GM12878 (cell line): ENCODE measurements at regions not wholly inside any gene's neighbourhood (a gene's known extent, or its start where the extent isn't known, plus 50 kb on each side); places are given as distances from the start of the nearest gene placed in this dataset.

Experiments
- CHD1 ChIP-seq: IDR thresholded peaks from 2 replicates; pipeline ENCODE4 v1.6.1; 2012; ENCODE audit warnings: low read depth, low read length, improper control_type of control experiment
- ETV6 ChIP-seq, 2 experiments: fragments of 450-650 bp in 1 of 2; IDR thresholded peaks in 1 of 2; conservative IDR thresholded peaks in 1 of 2; 2 replicates each; pipeline ENCODE4 v1.6.1; 2014; ENCODE audit warnings: antibody characterized with exemption in 1 of 2, borderline replicate concordance in 1 of 2, low read depth in 1 of 2, mild to moderate bottlenecking in 1 of 2, moderate library complexity in 1 of 2
- GABPA ChIP-seq: IDR thresholded peaks from 2 replicates; pipeline ENCODE4 v1.6.1; 2014; ENCODE audit warnings: antibody characterized with exemption, low read depth, mild to moderate bottlenecking, inconsistent platforms
- HDAC2 ChIP-seq: fragments of 200-600 bp; sonication (generic); IDR thresholded peaks from 2 replicates; pipeline ENCODE4 v1.6.1; 2017
- IKZF1 ChIP-seq: fragments of 450-650 bp; conservative IDR thresholded peaks from 2 replicates; pipeline ENCODE4 v1.6.1; 2017; ENCODE audit warnings: antibody characterized with exemption, mild to moderate bottlenecking
- IKZF2 ChIP-seq, 2 experiments: fragments of 450-650 bp; IDR thresholded peaks; 2 replicates each; pipeline ENCODE4 v1.6.1; 2017; ENCODE audit warnings: mild to moderate bottlenecking in 2 of 2, moderate library complexity in 2 of 2
- POU2F2 ChIP-seq: IDR thresholded peaks from 3 replicates; pipeline ENCODE4 v1.6.1; 2011; ENCODE audit warnings: low read depth, mild to moderate bottlenecking, low read length, borderline replicate concordance
- YBX1 ChIP-seq: fragments of 450-650 bp; IDR thresholded peaks from 2 replicates; pipeline ENCODE4 v1.6.1; 2016; ENCODE audit warnings: antibody characterized with exemption
- TF ChIP-seq, protein P1 (sequence below): fragments of 450-650 bp; IDR thresholded peaks from 2 replicates; pipeline ENCODE4 v1.6.1; 2017; ENCODE audit warnings: mild to moderate bottlenecking, low read depth, inconsistent platforms; ENCODE audit not compliant: poor library complexity, severe bottlenecking
- TF ChIP-seq, protein P2 (sequence below): IDR thresholded peaks from 2 replicates; pipeline ENCODE4 v1.6.1; 2012; ENCODE audit warnings: mild to moderate bottlenecking, low read depth, low read length
- TF ChIP-seq, protein P3 (sequence below): fragments of 450-650 bp; formaldehyde crosslinking; IDR thresholded peaks from 2 replicates; pipeline ENCODE4 v1.4.0; 2022; ENCODE audit warnings: mild to moderate bottlenecking, moderate library complexity
- TF ChIP-seq, protein P4 (sequence below): fragments of 450-650 bp; IDR thresholded peaks from 2 replicates; pipeline ENCODE4 v1.6.1; 2018; ENCODE audit warnings: borderline replicate concordance, mild to moderate bottlenecking; ENCODE audit not compliant: partially characterized antibody
- TF ChIP-seq, protein P5 (sequence below): fragments of 150-350 bp; IDR thresholded peaks from 2 replicates; pipeline ENCODE4 v1.6.1; 2014; ENCODE audit warnings: mild to moderate bottlenecking, low read depth, low read length

DNA sequence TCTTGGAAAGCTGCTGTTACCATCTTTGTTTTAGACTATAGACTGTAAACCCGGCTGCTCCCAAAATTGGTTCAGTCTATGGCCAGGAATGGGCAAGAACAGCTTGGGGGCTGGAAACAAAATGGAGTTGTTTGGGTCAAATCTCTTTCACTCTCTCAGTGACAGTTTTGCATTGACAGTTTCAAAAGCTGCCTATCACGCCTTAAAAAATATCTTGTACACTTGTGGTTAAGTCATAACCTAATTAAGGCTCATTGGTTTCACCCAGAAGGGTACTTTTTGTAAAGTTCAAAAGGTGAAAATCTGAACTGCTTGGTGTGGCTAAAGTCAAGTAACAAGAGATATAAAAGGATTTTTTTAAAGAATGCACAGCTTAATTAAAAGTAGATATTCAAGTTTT, 76.1 kb upstream of the PRL start (continued):
- TF ChIP-seq, protein P1, sequence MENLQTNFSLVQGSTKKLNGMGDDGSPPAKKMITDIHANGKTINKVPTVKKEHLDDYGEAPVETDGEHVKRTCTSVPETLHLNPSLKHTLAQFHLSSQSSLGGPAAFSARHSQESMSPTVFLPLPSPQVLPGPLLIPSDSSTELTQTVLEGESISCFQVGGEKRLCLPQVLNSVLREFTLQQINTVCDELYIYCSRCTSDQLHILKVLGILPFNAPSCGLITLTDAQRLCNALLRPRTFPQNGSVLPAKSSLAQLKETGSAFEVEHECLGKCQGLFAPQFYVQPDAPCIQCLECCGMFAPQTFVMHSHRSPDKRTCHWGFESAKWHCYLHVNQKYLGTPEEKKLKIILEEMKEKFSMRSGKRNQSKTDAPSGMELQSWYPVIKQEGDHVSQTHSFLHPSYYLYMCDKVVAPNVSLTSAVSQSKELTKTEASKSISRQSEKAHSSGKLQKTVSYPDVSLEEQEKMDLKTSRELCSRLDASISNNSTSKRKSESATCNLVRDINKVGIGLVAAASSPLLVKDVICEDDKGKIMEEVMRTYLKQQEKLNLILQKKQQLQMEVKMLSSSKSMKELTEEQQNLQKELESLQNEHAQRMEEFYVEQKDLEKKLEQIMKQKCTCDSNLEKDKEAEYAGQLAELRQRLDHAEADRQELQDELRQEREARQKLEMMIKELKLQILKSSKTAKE: peak; percentile 90
- no peak for TF ChIP-seq CHD1
- TF ChIP-seq HDAC2: no peak
- no peak for TF ChIP-seq YBX1
- TF ChIP-seq ETV6 (conservative IDR thresholded peaks at IDR 0.05 in 1 of 2, IDR thresholded peaks at IDR 0.05 in 1 of 2; ENCODE audit: borderline replicate concordance in 1 of 2, low read depth in 1 of 2): no peak
- TF ChIP-seq, protein P2, sequence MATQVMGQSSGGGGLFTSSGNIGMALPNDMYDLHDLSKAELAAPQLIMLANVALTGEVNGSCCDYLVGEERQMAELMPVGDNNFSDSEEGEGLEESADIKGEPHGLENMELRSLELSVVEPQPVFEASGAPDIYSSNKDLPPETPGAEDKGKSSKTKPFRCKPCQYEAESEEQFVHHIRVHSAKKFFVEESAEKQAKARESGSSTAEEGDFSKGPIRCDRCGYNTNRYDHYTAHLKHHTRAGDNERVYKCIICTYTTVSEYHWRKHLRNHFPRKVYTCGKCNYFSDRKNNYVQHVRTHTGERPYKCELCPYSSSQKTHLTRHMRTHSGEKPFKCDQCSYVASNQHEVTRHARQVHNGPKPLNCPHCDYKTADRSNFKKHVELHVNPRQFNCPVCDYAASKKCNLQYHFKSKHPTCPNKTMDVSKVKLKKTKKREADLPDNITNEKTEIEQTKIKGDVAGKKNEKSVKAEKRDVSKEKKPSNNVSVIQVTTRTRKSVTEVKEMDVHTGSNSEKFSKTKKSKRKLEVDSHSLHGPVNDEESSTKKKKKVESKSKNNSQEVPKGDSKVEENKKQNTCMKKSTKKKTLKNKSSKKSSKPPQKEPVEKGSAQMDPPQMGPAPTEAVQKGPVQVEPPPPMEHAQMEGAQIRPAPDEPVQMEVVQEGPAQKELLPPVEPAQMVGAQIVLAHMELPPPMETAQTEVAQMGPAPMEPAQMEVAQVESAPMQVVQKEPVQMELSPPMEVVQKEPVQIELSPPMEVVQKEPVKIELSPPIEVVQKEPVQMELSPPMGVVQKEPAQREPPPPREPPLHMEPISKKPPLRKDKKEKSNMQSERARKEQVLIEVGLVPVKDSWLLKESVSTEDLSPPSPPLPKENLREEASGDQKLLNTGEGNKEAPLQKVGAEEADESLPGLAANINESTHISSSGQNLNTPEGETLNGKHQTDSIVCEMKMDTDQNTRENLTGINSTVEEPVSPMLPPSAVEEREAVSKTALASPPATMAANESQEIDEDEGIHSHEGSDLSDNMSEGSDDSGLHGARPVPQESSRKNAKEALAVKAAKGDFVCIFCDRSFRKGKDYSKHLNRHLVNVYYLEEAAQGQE: no peak
- TF ChIP-seq, protein P3, sequence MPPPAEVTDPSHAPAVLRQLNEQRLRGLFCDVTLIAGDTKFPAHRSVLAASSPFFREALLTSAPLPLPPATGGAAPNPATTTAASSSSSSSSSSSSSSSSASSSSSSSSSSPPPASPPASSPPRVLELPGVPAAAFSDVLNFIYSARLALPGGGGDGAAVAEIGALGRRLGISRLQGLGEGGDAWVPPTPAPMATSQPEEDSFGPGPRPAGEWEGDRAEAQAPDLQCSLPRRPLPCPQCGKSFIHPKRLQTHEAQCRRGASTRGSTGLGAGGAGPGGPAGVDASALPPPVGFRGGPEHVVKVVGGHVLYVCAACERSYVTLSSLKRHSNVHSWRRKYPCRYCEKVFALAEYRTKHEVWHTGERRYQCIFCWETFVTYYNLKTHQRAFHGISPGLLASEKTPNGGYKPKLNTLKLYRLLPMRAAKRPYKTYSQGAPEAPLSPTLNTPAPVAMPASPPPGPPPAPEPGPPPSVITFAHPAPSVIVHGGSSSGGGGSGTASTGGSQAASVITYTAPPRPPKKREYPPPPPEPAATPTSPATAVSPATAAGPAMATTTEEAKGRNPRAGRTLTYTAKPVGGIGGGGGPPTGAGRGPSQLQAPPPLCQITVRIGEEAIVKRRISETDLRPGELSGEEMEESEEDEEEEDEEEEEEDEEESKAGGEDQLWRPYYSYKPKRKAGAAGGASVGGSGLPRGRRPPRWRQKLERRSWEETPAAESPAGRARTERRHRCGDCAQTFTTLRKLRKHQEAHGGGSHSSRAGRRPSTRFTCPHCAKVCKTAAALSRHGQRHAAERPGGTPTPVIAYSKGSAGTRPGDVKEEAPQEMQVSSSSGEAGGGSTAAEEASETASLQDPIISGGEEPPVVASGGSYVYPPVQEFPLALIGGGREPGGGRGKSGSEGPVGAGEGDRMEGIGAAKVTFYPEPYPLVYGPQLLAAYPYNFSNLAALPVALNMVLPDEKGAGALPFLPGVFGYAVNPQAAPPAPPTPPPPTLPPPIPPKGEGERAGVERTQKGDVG (CRISPR knock-in tag): peak; percentile 93
- TF ChIP-seq, protein P4, sequence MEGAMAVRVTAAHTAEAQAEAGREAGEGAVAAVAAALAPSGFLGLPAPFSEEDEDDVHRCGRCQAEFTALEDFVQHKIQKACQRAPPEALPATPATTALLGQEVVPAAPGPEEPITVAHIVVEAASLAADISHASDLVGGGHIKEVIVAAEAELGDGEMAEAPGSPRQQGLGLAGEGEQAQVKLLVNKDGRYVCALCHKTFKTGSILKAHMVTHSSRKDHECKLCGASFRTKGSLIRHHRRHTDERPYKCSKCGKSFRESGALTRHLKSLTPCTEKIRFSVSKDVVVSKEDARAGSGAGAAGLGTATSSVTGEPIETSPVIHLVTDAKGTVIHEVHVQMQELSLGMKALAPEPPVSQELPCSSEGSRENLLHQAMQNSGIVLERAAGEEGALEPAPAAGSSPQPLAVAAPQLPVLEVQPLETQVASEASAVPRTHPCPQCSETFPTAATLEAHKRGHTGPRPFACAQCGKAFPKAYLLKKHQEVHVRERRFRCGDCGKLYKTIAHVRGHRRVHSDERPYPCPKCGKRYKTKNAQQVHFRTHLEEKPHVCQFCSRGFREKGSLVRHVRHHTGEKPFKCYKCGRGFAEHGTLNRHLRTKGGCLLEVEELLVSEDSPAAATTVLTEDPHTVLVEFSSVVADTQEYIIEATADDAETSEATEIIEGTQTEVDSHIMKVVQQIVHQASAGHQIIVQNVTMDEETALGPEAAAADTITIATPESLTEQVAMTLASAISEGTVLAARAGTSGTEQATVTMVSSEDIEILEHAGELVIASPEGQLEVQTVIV: no peak
- TF ChIP-seq IKZF1: peak; percentile 44; the same call in 1 of the 2 replicates
- TF ChIP-seq IKZF2 (IDR thresholded peaks at IDR 0.05): peak in 1 of 2 experiments; percentile 54; a peak in 2 of 4 replicates
- TF ChIP-seq GABPA: 0 out of 2 replicates have a peak, but pooled peaks have one; percentile 21
- TF ChIP-seq POU2F2: peak; percentile 72; the same call in 1 of the 3 replicates
- TF ChIP-seq, protein P5, sequence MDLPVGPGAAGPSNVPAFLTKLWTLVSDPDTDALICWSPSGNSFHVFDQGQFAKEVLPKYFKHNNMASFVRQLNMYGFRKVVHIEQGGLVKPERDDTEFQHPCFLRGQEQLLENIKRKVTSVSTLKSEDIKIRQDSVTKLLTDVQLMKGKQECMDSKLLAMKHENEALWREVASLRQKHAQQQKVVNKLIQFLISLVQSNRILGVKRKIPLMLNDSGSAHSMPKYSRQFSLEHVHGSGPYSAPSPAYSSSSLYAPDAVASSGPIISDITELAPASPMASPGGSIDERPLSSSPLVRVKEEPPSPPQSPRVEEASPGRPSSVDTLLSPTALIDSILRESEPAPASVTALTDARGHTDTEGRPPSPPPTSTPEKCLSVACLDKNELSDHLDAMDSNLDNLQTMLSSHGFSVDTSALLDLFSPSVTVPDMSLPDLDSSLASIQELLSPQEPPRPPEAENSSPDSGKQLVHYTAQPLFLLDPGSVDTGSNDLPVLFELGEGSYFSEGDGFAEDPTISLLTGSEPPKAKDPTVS: no peak
